ENCODE measurements at regions not wholly inside any gene's neighbourhood (a gene's known extent, or its start where the extent isn't known, plus 50 kb on each side); places are given as distances from the start of the nearest gene placed in this dataset.

GRCh38 chr7:85833066-85833465 lies 646.2 kb upstream of the SEMA3D start:
- TF ChIP-seq CTCF (IDR thresholded peaks at IDR 0.05; ENCODE audit: low read depth, low read length) (no peak), POLR2A (IDR thresholded peaks at IDR 0.05; ENCODE audit: extremely low read depth, insufficient read length) (no peak), MAX (IDR thresholded peaks at IDR 0.05; ENCODE audit: low read depth, low read length) (no peak)

Data from NB4 (cell line).